H1 (cell line): ENCODE measurements at regions not wholly inside any gene's neighbourhood (a gene's known extent, or its start where the extent isn't known, plus 50 kb on each side); places are given as distances from the start of the nearest gene placed in this dataset.

Source experiments
- PHF8 ChIP-seq: fragments of 200-600 bp; sonication (generic); conservative IDR thresholded peaks from 2 replicates; pipeline ENCODE4 v1.7.1; 2012; ENCODE audit warnings: low read depth, mild to moderate bottlenecking, inconsistent platforms, low read length, moderate library complexity
- SRF ChIP-seq: IDR thresholded peaks from 2 replicates; pipeline ENCODE4 v1.6.1; 2011; ENCODE audit warnings: mild to moderate bottlenecking, low read depth, low read length, moderate library complexity

DNA sequence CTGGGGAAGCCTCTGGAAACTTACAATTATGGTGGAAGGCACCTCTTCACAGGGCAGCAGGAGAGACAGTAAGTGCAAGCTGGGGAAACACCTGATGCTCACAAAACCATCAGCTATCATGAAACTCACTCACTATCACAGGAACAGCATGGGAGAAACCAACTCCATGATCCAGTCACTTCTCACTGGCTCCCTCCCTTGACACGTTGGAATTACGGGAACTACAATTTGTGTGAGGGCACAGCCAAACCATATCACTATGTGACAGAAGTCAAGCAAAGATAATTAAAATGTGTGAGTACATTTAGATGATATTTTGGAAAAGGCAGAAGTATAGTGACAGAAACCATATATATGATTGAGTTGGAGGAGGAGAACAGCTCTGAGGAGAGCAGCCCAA is 474.0 kb upstream of the OLFM3 start (continued):
- no peak for TF ChIP-seq SRF
- TF ChIP-seq PHF8 = no peak
